T47D (cell line): ENCODE measurements at regions not wholly inside any gene's neighbourhood (a gene's known extent, or its start where the extent isn't known, plus 50 kb on each side); places are given as distances from the start of the nearest gene placed in this dataset.
"Not testable (repeated sequence)": the region's sequence is repeated elsewhere in the genome, so short reads cannot be mapped to it uniquely, and the experiment has no call there.

Source experiments
- DNase-seq, 2 experiments: peaks; one replicate each; pipeline versions ENCODE4 v3.0.0 to v3.0.0-alpha.2; 2011 to 2012; ENCODE audit warnings: low read depth in 1 of 2, low spot score in 1 of 2
- JUND ChIP-seq: IDR thresholded peaks from 2 replicates; pipeline ENCODE4 v1.6.1; 2012; ENCODE audit warnings: low read depth
- in situ Hi-C: cut with HindIII; loops from 2 replicates; pipeline ENCODE4 v1.10.0; 2016; ENCODE audit warnings: low sequenced_read_pairs, low pct_unique_long_range_greater_than_20kb

DNA sequence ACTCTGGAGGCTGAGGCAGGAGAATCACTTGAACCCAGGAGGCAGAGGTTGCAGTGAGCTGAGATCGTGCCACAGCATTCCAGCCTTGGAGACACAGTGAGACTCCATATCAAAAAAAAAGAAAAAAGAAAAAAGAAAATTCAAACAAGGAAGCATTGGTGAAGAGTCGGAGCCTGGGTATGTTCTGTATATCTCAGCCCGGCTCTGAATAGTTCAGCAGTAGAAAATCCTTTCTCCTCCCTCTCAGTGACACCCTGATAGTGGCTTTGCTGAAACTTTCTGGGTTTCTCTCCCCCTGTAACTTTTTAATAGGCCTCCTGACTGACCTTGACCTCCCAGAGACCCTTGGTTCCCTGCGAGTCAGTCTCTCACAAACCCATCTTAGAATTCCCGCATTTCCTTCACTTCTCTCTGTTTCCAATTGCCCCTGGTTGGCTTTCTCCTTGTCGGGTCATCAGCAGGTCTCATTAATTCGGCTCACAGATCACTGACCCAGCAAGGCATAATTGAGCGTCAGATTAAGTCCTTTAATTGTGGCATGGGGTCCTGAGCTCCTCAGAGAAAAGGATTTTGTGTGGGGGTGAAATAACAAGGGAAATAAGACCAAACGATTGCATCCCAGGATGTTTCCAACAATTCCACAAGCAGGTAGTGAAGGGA is 541.6 kb upstream of the NRP1 start:
- no peak for DNase-seq
- in situ Hi-C loops = no loop called here
- TF ChIP-seq JUND = no peak

DNA sequence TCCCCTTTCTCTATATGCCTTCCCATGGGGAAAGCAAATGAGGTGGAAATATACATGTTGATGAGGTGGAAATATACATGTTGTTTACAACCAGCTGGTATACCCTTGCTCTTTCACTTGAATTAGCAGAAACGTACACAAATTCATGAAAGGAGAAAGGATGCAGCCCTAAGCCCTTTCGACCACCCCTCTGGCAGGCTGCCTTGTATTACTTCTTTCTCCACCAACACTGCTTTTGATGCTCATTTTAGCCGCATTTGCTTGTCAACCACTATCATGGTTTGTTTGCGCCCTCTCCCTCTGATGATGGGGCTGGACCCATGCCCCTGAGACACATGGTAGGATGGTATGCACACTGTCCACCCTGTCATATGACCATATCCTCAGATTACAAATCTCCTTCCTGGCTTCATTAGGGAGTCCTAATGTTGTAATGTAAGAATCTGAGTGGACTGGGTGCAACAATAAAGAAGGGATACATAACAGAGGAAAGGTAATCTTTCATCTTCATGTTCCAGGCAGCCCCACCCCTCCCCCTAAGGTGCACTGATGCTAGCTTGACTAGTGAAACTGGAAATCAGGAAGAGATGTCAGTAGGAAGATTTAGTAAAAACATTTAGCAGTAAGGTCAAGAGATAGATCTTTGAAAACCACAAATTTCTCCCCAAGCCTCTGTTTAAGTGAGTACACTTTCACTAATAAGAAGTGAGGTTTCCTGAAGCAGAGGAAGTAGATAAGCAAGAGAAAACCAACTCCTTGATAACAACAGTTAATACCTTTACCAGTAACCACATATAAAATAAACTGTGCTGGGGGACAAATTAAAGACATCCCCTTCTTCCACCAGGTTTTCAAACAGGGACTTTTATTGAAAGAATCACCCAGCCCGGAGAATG is 536.8 kb upstream of the NRP1 start:
- TF ChIP-seq JUND = no peak
- in situ Hi-C loops = no loop called here
- no peak for DNase-seq

DNA sequence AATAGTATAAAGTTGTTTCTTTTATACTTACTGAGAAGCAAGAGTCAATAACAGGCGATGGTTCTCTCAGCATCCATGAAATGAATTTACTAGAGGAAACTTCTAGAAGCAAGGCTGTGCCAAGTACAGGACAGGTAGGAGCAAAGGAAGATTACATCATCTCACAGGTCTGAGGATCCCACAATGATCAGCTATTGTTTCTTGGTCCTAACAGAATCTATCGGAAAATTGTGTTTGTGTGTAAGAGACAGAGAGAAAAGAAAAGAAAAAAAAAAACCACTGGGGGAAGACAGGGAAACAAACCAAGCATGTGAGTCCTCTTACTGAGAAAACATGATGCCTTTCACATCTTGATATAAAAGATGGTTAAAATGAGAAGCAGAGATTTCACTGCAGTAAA is 535.0 kb upstream of the NRP1 start:
- no peak for TF ChIP-seq JUND
- DNase-seq = no peak
- in situ Hi-C loops = no loop called here

DNA sequence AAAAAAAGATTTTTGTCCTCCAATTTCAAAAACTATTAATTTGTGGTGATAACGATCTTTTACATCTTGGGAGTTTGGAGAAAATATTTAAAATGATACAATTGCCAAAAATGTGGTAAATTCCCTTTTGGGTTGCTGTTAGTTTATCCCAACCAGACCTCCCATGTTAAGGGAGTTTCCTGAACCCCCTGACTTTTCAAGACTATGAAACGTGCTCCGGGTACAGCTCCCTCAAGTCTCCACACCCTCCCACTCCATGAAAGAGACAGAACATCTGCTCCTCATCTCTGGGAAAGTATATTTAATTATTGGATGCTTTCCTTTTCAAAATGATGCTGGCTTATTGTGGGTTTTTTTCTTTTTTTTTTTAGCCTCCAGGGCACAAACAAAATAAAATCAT is 534.6 kb upstream of the NRP1 start:
- DNase-seq = no peak
- no peak for TF ChIP-seq JUND
- in situ Hi-C loops = no loop called here

DNA sequence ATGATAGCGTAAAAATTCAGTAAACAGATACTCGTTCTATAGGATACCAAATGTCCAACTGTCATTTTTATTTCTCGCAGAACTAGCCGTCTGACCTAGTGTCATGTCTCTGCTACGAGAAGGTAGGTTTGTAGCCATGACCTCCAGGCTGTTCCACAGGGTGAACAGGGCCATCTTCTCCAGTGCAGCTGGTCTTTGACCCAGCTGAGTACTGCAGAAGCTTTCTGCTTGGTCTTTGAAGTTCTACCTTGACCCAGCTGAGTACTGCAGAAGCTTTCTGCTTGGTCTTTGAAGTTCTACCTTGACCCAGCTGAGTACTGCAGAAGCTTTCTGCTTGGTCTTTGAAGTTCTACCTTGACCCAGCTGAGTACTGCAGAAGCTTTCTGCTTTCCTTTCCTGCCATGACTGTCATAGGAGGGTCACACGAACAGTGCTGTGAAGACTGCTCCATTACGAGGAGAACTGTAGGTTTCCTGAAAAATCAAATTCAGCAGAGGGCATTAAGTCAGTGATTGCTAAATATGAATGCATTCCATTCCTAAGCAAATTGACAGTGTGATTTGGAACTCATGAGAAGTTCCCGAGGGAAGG is 532.8 kb upstream of the NRP1 start:
- in situ Hi-C loops = not testable (repeated sequence)

DNA sequence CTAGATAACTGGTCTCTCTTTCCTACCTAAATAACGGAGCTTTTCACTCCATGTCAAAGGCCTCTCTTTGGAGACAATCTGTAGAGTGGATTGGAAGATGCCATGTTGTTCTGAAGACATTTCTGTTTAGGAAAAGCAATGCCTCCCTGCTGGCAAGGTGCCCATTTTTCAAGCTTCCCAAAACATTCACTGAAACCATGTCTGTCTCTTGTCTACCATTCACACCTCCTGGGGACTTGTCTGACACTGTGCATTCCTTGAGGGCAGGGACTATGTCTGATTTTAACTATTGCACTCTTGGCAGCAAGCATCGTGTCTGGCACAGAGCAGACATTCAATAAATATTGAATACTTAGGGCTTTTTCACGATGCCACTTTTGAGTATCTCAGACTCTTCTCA is 528.9 kb upstream of the NRP1 start:
- no peak for TF ChIP-seq JUND
- in situ Hi-C loops = no loop called here
- DNase-seq = no peak

More for the DNA sequence above, 532.8 kb upstream of the NRP1 start:
- not testable (repeated sequence) for DNase-seq

DNA sequence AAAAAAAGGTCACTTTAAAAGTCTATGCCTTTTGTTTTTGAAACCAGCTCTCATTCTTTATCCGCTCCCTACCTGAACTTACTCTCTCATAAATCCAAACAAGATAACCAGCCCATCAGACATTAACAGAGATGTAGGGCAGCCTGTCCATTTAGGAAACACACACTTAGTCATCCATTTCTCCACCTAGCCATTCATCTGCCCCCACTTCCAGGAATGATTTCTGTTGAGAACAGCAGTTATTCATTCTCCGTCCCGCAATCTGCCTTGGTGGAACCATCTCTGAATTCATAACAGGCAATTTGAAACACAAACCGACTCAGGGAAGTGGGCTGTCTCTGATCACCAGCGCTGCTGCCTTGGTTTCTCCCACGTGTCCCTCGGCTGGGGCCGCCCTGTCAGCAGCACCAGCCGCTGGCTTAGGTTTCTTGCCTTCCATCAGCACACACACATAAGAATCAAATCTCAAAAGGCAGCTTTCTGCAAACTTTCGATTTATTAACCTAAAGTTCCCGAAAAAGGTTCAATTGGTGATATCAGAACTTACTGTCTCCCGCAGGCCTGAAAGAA is 528.2 kb upstream of the NRP1 start:
- in situ Hi-C loops = no loop called here
- no peak for DNase-seq
- TF ChIP-seq JUND = no peak

DNA sequence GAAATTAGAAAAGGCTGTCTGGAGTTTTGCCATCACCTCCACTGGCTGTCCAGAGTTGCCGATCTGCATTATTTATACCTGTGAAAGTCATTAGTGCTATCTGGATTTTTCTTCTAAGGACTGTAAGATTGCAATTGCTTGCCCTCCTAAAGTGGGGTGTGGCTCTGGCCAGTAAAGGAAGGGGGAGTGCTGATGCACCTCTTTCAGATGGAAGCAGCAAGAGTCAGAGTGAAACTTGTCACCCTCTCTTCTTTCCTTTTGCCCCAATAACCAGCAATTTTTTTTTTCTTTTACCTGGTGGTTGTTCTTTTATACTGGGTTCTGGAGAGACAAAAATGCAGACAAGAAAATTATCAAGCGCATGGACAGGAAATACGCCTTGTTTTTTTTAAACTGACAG is 527.4 kb upstream of the NRP1 start:
- DNase-seq = no peak
- no peak for TF ChIP-seq JUND
- in situ Hi-C loops = no loop called here

DNA sequence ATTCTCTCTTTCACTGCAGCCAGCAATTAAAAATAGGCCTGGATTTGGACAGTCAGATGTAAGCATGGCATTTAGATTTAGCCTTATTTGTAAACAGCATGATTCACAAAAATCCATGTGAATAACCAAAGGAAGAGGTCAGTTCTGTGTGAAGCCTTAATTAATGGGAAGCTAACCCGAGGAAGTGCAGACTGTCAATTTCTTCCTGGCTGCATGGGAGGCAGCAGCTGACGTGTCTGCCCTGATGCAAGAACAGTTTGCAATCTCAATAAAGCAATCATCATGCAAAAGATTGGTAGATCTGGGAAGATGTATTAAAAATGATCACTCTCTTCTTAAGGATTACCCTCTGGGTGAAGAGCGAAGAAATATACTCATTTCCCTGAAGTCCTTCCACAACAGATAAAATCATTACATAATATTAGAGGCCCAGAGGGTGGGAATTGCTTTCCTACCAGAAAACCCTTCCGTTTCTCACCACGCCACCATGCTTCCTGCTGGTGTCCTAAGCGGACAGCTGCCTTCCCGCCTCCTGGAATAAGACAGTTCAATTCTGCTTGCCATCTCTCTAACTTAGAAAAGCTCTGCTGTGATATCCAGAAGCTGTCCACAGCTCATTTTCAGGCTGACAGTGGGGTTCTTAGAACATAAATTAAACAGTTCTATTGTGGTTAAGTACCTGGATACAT is 526.7 kb upstream of the NRP1 start:
- in situ Hi-C loops = no loop called here
- no peak for TF ChIP-seq JUND
- no peak for DNase-seq

DNA sequence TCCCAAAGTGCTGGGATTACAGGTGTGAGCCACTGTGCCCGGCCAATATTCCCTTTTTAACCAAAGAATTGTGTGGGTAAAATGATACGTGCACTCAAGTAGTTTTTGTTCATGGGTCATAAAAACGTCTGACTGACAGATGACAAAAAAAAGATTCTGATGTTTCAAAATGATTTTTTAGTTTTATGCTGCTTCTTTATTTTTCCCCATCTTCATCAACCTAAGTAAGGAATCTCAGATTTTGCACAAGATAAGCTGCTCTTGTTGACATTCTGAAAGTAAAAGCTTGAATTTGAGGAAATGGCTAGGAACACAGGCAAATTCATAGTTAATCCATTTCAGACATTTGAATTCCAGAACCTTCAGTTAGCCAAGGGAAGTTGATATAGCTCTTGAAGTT is 526.1 kb upstream of the NRP1 start:
- DNase-seq = no peak
- TF ChIP-seq JUND = no peak
- in situ Hi-C loops = no loop called here

DNA sequence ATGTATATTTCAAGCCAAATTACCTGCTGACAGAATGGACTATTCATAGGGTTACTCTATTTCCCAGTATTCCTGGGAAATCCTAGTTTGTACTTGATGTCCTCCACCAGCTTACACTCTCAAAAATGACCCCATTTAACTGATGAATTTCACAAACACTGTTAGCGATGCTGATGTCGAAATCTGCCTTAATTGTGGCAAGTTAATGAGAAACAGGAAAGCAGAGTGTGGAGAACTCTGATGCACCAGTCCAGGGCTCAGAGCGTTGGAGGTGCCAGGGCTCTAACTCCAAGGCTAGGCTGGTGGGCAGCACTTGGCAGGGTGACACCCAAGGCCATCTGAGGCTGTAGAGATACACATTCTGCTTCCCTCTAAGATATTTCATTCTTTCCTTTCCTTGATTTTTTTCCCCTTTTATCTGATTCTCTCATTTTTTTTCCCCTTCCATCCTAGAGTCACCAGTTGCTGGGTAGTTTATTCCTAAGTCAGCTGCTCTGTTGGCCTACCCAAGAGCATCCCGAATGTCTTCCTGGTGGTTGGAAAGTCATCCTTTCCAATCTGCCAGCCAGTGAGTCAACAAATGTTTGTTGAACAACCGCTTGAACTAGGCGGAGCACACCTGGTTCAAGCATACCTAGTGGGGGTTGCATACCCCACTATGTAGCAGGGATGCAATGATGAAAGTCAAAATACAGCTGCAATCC is 525.0 kb upstream of the NRP1 start:
- no peak for TF ChIP-seq JUND
- DNase-seq = no peak
- in situ Hi-C loops = no loop called here

DNA sequence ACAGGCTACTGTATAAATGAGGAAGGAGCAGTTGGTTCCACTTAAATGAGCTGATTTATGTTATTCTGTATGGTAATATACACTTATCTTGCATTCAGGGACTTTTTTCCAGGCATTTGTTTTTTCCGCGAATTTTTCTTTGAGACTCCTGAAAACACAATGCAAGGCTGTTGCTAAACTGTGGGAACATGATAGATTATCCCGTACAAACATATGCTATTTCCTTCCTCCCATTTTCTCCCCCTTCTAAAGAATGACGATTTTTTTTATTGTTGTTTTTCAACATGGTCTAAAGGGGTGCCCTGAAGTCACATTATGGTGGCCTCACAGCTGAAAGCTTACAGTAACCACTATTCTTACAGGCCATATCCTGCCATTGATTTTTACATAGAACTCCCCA is 523.9 kb upstream of the NRP1 start:
- TF ChIP-seq JUND = no peak
- in situ Hi-C loops = no loop called here
- DNase-seq = no peak

DNA sequence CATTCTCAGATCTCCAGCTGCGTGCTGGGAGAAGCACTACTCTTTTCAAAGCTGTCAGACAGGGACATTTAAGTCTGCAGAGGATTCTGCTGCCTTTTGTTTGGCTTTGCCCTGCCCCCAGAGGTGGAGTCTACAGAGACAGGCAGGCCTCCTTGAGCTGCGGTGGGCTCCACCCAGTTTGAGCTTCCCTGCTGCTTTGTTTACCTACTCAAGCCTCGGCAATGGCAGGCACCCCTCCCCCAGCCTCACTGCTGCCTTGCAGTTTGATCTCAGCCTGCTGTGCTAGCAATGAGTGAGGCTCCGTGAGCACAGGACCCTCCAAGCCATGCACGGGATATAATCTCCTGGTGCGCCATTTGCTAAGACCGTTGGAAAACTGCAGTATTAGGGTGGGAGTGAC is 518.8 kb upstream of the NRP1 start:
- in situ Hi-C loops, DNase-seq: not testable (repeated sequence)
